ENCODE measurements at regions not wholly inside any gene's neighbourhood (a gene's known extent, or its start where the extent isn't known, plus 50 kb on each side); places are given as distances from the start of the nearest gene placed in this dataset.

- H3K36me3 Mint-ChIP-seq (ENCODE audit: insufficient read depth in 1 of 3, low read depth in 3 of 3), result no peaks in the 10 kb centered on the region
- H4K91ac ChIP-seq (ENCODE audit: insufficient read length, low read depth, low read length), result no peak overlapping the region
- no peak overlapping the region for H3K4ac ChIP-seq (ENCODE audit: low read depth, low read length)
- H3K4me1 Mint-ChIP-seq, result peaks cover 17 to 19% of the 10 kb centered on the region in 2 experiments
- no peak overlapping the region for H3K27ac Mint-ChIP-seq
- H3K79me1 ChIP-seq (ENCODE audit: insufficient read depth, low read depth, low read length, poor library complexity, severe bottlenecking), result no peaks in the 10 kb centered on the region
- H4K8ac ChIP-seq (replicated peaks; ENCODE audit: insufficient read length, low read depth, low read length), result no peak overlapping the region
- peaks cover 2% of the 10 kb centered on the region in 2 experiments; a peak in 1 of 5 replicates for H3K9me3 Mint-ChIP-seq
- H2AFZ ChIP-seq (ENCODE audit: low read length), result no peak overlapping the region
- H3K27me3 ChIP-seq (ENCODE audit: insufficient read depth, low read length), result no peaks in the 10 kb centered on the region
- H4K20me1 ChIP-seq (ENCODE audit: control insufficient read depth, insufficient read depth, insufficient read length), result no peaks in the 10 kb centered on the region
- no peak overlapping the region for H3K14ac ChIP-seq (ENCODE audit: insufficient read depth, low read length)
- TF ChIP-seq CTCF (conservative IDR thresholded peaks at IDR 0.05), result no peak
- H3K4me3 Mint-ChIP-seq, result no peak overlapping the region
- H2BK15ac ChIP-seq (ENCODE audit: low read depth, low read length), result no peak overlapping the region
- no peak overlapping the region for H3T11ph ChIP-seq (ENCODE audit: low read length)
- H3K18ac ChIP-seq (ENCODE audit: insufficient read length, low read depth, low read length), result no peak overlapping the region
- H3K27ac ChIP-seq (ENCODE audit: insufficient read length, low read depth, low read length), result no peak overlapping the region
- no peak overlapping the region for H3K23ac ChIP-seq (ENCODE audit: insufficient read length, low read depth, low read length)
- no peak overlapping the region for H2BK120ac ChIP-seq (ENCODE audit: low read depth, low read length, poor library complexity, severe bottlenecking)
- H3K27me3 Mint-ChIP-seq (ENCODE audit: low read depth), result peaks cover 12% of the 10 kb centered on the region
- no peak overlapping the region for H2AK5ac ChIP-seq (ENCODE audit: insufficient read length, low read length)
- H3K4me2 ChIP-seq (ENCODE audit: insufficient read depth, insufficient read length, low read length), result no peak overlapping the region
- peaks cover 2% of the 10 kb centered on the region; the same call in 1 of the 2 replicates for H3K4me1 ChIP-seq (ENCODE audit: insufficient read depth, low read length)
- H3K9ac ChIP-seq (ENCODE audit: extremely low read depth, insufficient read length, low read length), result no peak overlapping the region
- H2BK5ac ChIP-seq (ENCODE audit: insufficient read length, low read length), result no peak overlapping the region
- H3K56ac ChIP-seq (ENCODE audit: insufficient read length, low read depth, low read length), result no peak overlapping the region
- WGBS (ENCODE audit: extremely low coverage, insufficient read length, low lambda C conversion rate), result no CpG with 5 or more reads among the region's 3 CpGs
- no peaks in the 10 kb centered on the region for H3K23me2 ChIP-seq (ENCODE audit: insufficient read length, low read depth, low read length, poor library complexity, severe bottlenecking)
- DNase-seq, result no peak
- no peak overlapping the region for H2BK12ac ChIP-seq (ENCODE audit: insufficient read length, low read depth, low read length)
- no peak overlapping the region for H4K5ac ChIP-seq (ENCODE audit: insufficient read length, low read depth, low read length)
- no peaks in the 10 kb centered on the region for H3K79me2 ChIP-seq (ENCODE audit: insufficient read depth, low read length)
- H3K9me3 ChIP-seq (ENCODE audit: control insufficient read depth, low read depth, low read length), result no peaks in the 10 kb centered on the region
- H2BK20ac ChIP-seq (ENCODE audit: low read depth, low read length, poor library complexity, severe bottlenecking), result no peak overlapping the region
These were observed 221.6 kb upstream of the FOXA2 start for GRCh38 chr20:22805996-22806395.
